HG02970 (cell line): ENCODE measurements at regions not wholly inside any gene's neighbourhood (a gene's known extent, or its start where the extent isn't known, plus 50 kb on each side); places are given as distances from the start of the nearest gene placed in this dataset.

Experiments
- ATAC-seq: cut with Tn5 transposase; IDR thresholded peaks from one replicate; pipeline ENCODE4 v1.9.1; 2021; ENCODE audit warnings: mild to moderate bottlenecking, moderate library complexity, moderate number of reproducible peaks; ENCODE audit not compliant: unreplicated experiment, low FRiP score

DNA sequence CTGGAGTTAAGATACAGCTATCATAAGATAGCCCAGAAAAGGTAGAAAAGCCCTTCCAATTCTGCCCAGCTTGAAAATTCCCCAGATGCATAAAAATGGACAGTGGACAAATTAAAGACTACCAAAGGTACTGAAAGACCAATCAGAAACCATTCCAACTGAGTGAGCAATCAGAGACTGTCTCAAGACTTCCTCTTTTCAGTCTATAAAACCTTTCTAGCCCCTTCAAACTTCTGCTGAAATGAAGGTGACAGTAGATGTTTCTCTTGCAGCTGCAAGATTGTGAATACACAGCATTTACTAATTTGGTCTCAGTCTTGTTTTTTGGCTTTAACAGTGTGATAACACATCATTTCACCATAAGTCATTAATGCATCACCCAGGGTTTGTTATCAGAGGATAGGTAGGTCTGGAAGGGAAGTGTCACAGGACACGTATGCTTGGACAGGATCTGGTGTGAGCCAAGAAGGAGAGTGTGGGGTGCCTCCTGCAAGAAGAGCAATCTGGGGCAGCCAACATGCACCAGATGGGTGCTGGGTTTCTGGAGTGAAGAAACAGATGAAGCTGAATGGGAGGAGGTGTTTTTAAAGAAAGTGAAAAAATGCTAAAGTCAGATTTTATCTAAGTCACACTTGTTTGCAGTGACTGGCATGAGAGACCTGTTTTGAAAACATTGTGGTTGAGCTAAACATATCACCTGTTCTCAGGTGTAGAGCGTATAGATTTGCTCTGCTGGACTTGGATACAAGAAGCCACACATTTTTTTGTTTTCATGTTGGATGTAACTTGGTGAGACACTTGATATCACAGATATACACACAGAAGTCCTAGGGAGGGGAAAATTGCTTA is 75.3 kb upstream of the DDX18 start:
- no peak for ATAC-seq

- ATAC-seq = no peak
Observed at GRCh38 chr2:117745537-117745936, 69.0 kb upstream of the DDX18 start.

DNA sequence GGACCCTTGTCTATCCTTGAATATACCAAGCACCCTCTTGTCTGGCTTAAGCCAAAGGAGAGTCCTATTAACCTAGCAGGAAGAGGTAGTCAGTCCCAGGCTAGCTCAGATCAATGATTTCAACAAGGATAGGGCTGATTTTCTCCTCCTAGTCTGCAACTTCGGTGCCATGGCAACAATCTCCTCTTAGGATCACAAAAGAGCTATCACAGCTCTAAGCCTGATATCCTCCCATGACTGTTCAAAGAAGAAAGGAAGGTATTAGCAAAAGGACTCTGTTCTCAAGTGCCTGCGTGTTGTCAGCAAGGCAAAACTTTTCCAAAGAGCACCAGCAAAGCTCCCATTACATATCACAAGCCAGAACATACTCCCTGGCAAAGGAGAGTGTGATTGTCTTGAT is 58.7 kb upstream of the DDX18 start:
- no peak for ATAC-seq

DNA sequence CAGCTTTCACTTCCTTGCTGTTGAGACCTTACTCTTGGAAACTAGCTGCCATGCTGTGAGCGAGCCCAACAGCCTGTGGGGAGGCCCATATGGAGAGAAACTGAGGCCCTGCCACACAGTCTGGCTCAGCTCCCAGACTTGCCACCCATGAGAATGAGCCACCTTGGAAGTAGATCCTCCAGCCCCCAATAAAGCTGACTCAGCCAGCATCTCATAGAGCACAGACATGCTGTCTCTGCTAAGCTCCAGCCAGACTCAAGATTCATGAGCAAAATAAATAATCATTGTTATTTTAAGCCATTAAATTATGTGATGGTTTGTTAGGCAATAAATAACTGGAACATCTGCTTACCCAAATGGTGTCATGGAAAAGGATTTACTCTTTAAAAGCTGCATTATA is 53.6 kb upstream of the DDX18 start:
- no peak for ATAC-seq

- ATAC-seq = no peak
Observed at GRCh38 chr2:117762454-117762853, 52.0 kb upstream of the DDX18 start.

GRCh38 chr2:117763804-117764203 is 50.7 kb upstream of the DDX18 start:
- ATAC-seq = no peak
